Erythroblast (primary cell): ENCODE measurements at regions not wholly inside any gene's neighbourhood (a gene's known extent, or its start where the extent isn't known, plus 50 kb on each side); places are given as distances from the start of the nearest gene placed in this dataset.

Source experiments
- GATA1 ChIP-seq: IDR thresholded peaks from 2 replicates; pipeline ENCODE4 v1.6.1; 2011; ENCODE audit warnings: low read depth, mild to moderate bottlenecking, control low read depth, low read length, moderate library complexity
- POLR2A ChIP-seq: IDR thresholded peaks from 2 replicates; pipeline ENCODE4 v1.6.1; 2011; ENCODE audit warnings: mild to moderate bottlenecking, low read length

- TF ChIP-seq POLR2A (no peak), GATA1 (no peak)
These were observed 353.4 kb upstream of the FZD8 start for GRCh38 chr10:35995485-35995884.
